Urinary bladder (tissue), 3 donors: ENCODE measurements at regions not wholly inside any gene's neighbourhood (a gene's known extent, or its start where the extent isn't known, plus 50 kb on each side); places are given as distances from the start of the nearest gene placed in this dataset.

Experiments
- DNase-seq: peaks from one replicate; pipeline ENCODE4 v3.0.0-alpha.2; 2015; ENCODE audit errors: extremely low spot score
- H3K27ac ChIP-seq: one replicate; pipeline ENCODE4 v1.5.1; 2013; ENCODE audit warnings: low read depth, mild to moderate bottlenecking, moderate library complexity
- H3K36me3 ChIP-seq: one replicate; pipeline ENCODE4 v1.6.1; 2013; ENCODE audit warnings: mild to moderate bottlenecking, moderate library complexity; ENCODE audit not compliant: insufficient read depth
- H3K4me1 ChIP-seq: one replicate; pipeline ENCODE4 v1.6.1; 2013; ENCODE audit warnings: mild to moderate bottlenecking, moderate library complexity; ENCODE audit not compliant: insufficient read depth
- H3K4me3 ChIP-seq: one replicate; pipeline ENCODE4 v1.5.1; 2013; ENCODE audit warnings: low read depth, low read length
- WGBS: extraction: QIAGEN DNeasy Blood & Tissue Kit; methylation state at CpG from one replicate; pipeline ENCODE4 v1.1.7; 2013; 5-methylcytosine and 5-hydroxymethylcytosine counted together
- donor health status: healthy with polysubstance abuse.
- donor health status: healthy.

DNA sequence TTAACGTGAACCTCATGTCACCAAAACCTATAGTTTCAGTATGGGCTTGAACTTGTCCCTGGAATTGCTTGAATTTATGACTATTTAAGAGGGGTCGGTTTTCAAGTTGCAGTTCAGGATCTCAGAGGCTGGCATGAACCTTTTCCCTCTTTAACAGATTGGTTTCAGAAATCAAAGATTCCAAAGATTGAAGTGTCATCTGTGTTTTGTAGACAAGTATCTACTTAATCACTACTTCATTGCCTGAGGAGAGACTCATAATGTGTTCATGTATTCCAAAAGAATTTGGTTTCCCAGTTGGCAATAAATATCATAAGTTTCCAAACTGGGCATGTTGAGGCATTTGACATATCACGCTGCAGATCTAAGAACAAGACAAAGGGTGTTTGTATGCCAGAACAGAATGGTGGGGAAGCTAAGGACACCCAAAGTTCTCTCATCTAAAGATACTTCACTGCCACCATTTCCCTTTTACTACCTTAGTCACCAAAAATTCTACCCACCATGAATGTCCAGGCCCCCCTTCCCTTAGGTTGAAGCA lies 199.5 kb downstream of the NUAK1 start:
- H3K4me3 ChIP-seq: no peak overlapping the region
- no peaks in the 10 kb centered on the region for H3K4me1 ChIP-seq
- H3K36me3 ChIP-seq: no peaks in the 10 kb centered on the region
- DNase-seq: no peak
- WGBS: 84% methylated on average over 3 of the region's 3 CpGs
- H3K27ac ChIP-seq: no peak overlapping the region

DNA sequence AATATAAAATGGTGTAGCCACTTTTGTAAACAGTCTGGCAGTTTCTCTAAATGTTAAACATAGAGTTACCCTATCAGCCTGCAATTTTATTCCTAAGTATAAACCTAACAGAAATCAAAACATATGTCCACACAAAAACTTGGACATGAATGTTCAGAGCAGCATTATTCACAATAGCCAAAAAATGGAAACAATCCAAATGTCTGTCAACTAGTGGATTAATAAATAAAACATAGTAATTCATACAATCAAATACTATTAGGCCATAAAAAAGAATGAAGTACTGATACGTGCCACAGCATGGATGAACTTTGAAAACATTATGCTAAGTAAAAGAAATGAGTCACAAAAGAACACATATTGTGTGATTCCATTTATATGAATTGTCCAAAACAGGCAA lies 196.5 kb downstream of the NUAK1 start:
- H3K27ac ChIP-seq: no peak overlapping the region
- WGBS: 65% methylated on average over 1 of the region's 1 CpG
- H3K4me3 ChIP-seq: no peak overlapping the region
- H3K4me1 ChIP-seq: no peaks in the 10 kb centered on the region
- no peaks in the 10 kb centered on the region for H3K36me3 ChIP-seq
- no peak for DNase-seq

DNA sequence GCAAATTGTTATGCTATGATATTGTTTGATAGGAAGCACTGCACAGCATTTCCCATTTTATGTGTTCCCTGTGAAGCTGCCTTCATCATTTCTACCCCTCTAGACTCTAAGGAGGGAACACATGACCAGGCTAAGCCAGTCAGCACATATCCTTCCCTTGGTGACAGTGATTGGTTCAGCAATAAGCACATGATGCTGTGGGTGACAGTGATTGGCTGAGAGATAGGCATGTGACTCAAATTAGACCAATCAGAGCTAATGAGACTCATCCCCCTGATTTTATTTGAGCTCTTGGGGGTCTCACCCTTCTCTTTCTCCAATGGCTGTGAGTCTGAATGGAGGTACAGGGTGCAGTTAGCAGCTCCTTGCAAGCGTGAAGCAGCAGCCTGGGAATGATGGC lies 195.2 kb downstream of the NUAK1 start:
- H3K4me1 ChIP-seq: no peaks in the 10 kb centered on the region
- DNase-seq: no peak
- H3K4me3 ChIP-seq: no peak overlapping the region
- 97% methylated on average over 1 of the region's 1 CpG for WGBS
- no peak overlapping the region for H3K27ac ChIP-seq
- H3K36me3 ChIP-seq: no peaks in the 10 kb centered on the region

DNA sequence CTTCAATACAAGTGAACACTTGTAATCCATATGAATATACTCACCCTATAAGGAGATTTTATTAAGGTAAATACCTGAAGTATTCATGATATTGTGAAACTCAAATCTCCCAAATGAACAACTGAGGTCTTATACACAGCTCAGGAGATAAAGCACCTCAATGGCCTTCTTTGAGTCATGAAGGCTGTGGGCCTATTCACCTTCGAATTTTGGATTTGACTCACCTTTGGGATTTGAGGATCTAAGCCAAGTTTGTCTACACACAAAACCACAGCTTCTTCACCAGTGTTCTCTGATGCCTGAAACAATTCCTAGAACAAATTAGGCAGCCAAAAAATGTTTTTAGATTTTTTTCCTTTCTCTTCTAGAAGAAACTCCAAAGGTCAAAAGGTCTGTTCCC lies 194.1 kb downstream of the NUAK1 start:
- Histone ChIP-seq H3K27ac (no peak overlapping the region), H3K4me3 (no peak overlapping the region), H3K36me3 (no peaks in the 10 kb centered on the region), H3K4me1 (no peaks in the 10 kb centered on the region)
- DNase-seq: no peak
- 82% methylated on average over 1 of the region's 1 CpG for WGBS

DNA sequence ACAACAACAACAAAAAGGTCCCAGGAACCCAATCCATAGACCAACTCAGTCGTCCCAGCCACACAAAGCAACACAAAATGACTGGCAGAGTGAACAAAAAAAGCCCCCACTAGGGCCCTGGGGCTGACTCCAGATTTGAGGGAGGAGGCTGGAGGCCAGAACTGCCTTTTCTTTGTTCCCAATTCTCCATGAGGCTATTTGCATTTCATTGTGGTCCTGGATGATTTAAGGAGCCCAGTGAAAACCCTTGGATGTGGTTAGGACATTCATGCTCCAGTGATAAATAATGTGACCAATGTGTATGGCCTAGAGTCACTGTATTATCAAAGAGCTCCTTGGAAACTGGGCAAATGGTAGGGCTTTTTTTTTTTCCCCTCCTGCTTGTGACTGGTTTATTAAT lies 192.9 kb downstream of the NUAK1 start:
- Histone ChIP-seq H3K4me3 (no peak overlapping the region), H3K27ac (no peak overlapping the region), H3K36me3 (no peaks in the 10 kb centered on the region), H3K4me1 (no peaks in the 10 kb centered on the region)
- 82% methylated on average over 1 of the region's 1 CpG for WGBS
- DNase-seq: no peak

DNA sequence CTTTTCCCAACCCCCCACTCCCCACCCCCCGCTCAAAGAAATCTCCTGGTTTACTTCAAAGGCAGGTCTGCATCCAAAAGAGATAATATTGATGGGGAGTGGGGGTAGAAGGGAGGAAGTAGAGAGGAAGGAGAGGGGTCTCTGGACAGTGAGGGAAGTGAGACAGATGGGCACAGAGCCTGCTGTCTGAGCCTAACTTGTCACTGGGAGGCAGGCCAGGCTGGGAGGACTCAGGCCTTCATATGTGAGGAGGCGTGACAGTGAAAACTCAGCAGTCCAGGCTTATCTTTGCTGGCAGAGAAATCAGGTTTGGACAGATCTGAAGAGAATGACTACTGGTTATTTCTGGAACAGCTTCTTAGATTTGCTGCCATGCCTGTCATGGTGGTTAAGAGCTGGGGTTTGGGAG lies 192.3 kb downstream of the NUAK1 start:
- DNase-seq: no peak
- H3K27ac ChIP-seq: no peak overlapping the region

DNA sequence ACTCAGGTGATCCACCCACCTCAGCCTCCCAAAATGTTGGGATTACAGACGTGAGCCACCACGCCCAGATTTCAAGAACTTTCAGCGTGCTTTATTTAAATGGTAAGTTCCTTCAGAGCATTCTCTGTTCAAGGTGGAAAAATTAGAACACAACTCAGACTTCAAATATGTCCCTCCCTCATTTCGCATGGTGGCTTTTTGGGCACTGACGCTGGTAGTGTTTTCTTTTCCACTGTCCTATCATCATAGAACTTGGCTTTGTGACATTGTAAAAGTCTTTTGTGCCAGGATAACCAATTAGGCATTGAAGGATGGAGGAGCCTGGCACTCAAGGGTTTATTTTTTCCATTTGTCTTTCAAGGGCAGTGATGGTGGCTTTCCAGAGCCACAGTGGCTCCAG lies 190.8 kb downstream of the NUAK1 start:
- no peak overlapping the region for H3K27ac ChIP-seq
- DNase-seq: no peak
- no peaks in the 10 kb centered on the region for H3K36me3 ChIP-seq
- no peak overlapping the region for H3K4me3 ChIP-seq
- 97% methylated on average over 5 of the region's 5 CpGs for WGBS
- no peaks in the 10 kb centered on the region for H3K4me1 ChIP-seq

More for the DNA sequence above, 192.3 kb downstream of the NUAK1 start:
- H3K4me3 ChIP-seq: no peak overlapping the region
- WGBS: 62% methylated on average over 2 of the region's 2 CpGs
- H3K4me1 ChIP-seq: no peaks in the 10 kb centered on the region
- no peaks in the 10 kb centered on the region for H3K36me3 ChIP-seq

DNA sequence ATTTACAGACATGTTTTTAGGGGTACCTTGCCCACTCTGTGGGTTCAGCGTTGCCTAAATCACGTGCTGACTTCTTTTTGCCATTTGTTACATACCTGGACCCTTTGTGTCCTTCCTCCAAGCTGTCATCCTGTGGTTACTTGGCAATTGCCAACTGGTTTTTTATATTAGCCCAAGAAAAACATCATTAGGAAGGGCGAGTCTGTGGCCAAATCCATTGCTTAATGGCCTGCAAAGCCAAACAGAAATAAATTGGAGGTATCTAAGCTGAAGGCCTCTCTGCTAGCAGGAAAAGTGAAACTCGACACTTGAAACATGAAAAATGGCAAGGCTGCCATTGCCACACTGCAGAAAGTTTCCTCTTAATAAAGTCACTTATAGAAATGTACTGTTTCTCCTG lies 190.4 kb downstream of the NUAK1 start:
- H3K36me3 ChIP-seq: no peaks in the 10 kb centered on the region
- no peaks in the 10 kb centered on the region for H3K4me1 ChIP-seq
- no peak overlapping the region for H3K4me3 ChIP-seq
- H3K27ac ChIP-seq: no peak overlapping the region
- WGBS: 89% methylated on average over 4 of the region's 4 CpGs
- no peak for DNase-seq

DNA sequence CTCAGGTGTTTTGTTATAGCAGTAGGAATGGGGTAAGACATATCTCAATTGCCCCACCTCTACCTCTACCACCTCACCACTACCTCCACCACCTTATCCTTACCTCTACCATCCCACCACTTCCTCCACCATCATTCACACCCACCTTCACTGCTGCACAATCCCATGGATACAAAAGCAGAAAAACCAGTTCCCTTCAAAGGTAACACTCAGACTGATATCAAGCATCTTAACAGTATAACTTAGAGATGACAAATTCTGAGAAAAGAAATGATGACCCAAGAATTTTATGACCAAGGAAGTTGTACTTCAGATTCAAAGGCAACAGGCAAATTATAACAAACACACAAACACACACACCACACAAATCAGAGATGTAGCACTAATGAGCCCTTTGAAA lies 189.4 kb downstream of the NUAK1 start:
- Histone ChIP-seq H3K36me3 (no peaks in the 10 kb centered on the region), H3K27ac (no peak overlapping the region), H3K4me1 (no peaks in the 10 kb centered on the region), H3K4me3 (no peak overlapping the region)
- DNase-seq: no peak

DNA sequence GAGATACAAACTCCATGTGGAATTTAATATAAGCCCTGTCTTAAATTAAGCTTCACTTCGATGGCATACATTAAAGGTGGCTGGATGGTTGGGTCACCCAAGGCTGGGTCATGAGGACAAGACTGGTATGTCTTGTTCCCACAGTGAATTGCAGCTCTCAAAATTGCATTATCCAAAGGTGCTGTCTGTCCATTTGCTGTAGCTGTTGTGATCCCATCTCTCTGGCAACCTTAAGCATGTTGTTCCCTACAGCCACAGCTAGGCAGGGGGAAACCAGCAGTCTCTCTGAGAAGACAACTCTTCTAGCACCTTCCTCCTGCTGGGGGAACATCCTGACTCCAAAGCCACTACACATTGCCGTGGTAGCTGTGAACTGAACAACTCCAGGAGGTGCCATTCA lies 187.0 kb downstream of the NUAK1 start:
- Histone ChIP-seq H3K4me3 (no peak overlapping the region), H3K27ac (no peak overlapping the region), H3K4me1 (no peaks in the 10 kb centered on the region), H3K36me3 (no peaks in the 10 kb centered on the region)
- DNase-seq: no peak
- 74% methylated on average over 2 of the region's 2 CpGs for WGBS

DNA sequence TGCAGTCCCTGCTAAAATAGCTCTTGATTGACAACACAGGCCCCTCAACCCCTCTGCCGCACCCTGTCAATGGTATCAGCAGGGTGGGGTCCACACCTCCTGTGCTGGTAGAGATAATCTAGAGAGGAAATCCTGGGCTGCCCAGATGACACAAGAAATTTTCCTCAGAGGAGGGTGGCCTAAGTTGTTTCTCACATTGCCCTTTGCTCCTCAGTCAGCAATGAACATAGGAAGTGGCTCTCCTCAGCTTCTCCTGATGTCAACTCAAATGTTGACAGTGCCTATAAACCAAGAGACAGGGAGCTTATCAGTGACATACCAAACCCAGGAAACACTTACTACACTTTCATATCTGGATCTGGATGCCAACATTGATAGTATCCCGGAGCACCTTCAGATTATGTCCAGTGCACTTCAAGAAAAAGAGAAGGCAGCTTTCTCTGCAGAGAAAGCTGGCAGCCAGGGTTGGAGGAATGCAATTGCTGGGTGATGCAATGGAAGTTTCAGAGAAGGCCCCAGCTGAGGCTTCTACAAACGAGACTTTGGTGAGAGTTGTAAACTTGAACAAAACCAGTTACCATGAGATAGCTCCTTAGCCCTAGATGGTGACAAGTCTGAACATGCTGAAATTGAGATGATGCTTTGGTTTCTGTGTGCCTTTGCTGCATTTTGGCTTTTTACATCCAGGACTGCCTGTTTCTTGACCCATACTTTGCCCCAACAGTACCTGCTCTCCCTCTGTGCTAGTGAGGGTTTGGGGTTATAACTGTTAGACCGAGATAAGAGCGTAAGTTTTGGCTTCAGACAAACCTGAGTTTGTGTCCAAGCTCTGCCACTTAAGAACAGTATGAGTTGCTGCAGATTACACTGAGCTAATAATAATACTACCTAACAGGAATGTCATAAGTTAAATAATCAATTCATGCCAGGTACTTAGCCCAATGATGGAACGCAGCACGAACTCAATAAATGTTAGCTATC lies 183.5 kb downstream of the NUAK1 start:
- DNase-seq: peak; percentile 37
- Histone ChIP-seq H3K36me3 (no peaks in the 10 kb centered on the region), H3K4me3 (no peak overlapping the region), H3K27ac (no peak overlapping the region), H3K4me1 (no peaks in the 10 kb centered on the region)
- 78% methylated on average over 7 of the region's 7 CpGs for WGBS

DNA sequence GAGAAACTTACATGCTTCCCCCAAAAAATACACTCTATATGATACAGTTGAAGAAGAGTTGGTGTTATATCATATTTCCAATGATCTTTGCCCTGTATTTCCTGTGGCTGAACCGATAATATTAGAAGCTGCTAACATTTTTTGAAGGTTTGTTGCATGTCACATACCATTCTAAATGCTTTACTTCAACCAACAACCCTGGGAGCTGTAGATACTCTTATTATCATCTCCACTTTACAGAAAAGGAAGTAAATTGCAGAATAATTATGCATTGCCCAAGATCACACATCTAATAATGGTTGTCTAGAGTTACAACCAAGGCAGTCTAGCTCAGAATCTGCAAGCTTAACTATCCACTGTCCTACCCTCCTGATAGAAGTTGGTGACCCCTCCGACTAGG lies 182.8 kb downstream of the NUAK1 start:
- no peak for DNase-seq
- WGBS: 71% methylated on average over 2 of the region's 2 CpGs
- Histone ChIP-seq H3K36me3 (no peaks in the 10 kb centered on the region), H3K27ac (no peak overlapping the region), H3K4me3 (no peak overlapping the region), H3K4me1 (no peaks in the 10 kb centered on the region)

DNA sequence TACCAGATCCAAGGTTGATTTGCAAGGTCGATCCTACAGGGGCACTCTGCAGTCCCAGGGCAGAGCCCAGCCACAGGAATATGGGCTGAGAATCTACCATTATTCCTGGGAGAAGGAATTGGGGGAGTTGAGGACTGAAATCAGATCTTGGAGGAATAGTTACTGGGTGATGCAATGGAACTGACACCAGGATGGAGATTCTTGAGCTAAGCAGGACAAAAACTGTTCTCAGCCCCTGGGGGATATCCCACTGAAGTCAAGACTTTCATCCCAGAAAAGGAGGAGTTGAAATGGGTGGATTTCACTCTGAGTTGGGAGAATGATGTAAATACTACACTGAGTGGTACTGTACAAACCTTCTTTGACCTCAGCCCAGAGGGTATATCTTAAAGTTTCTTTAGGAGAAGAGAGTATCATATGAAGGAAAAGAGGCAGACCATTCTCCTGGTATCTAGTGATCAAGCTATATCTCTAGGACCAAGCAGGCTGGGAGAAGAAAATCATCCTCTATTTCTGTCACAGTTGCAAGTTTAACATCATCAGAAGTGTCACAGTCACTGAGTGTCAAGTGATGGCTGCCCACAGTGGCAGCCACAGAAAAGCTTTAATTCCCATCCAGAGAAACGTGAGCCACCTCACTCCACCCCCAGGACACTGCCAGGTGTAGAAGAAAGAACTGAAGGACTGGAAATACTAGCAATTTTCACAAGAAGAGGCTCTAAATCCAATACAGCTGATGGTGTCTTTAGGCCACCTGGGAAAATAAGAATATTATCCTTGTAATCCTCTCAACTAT lies 181.9 kb downstream of the NUAK1 start:
- no peaks in the 10 kb centered on the region for H3K36me3 ChIP-seq
- DNase-seq: no peak
- H3K4me3 ChIP-seq: no peak overlapping the region
- 83% methylated on average over 2 of the region's 2 CpGs for WGBS
- no peak overlapping the region for H3K27ac ChIP-seq
- H3K4me1 ChIP-seq: no peaks in the 10 kb centered on the region
